HepG2 (cell line): ENCODE measurements at regions not wholly inside any gene's neighbourhood (a gene's known extent, or its start where the extent isn't known, plus 50 kb on each side); places are given as distances from the start of the nearest gene placed in this dataset.

Source experiments
- ATRX ChIP-seq: sonication (generic); formaldehyde crosslinking; IDR thresholded peaks from 2 replicates; pipeline ENCODE4 v1.4.0; 2020; ENCODE audit warnings: missing genetic modification reagents, borderline replicate concordance
- DPF2 ChIP-seq: sonication (generic); formaldehyde crosslinking; IDR thresholded peaks from 2 replicates; pipeline ENCODE4 v1.4.0; 2020; ENCODE audit warnings: mild to moderate bottlenecking, low read depth, missing genetic modification reagents, borderline replicate concordance
- FOSL2 ChIP-seq: sonication (generic); formaldehyde crosslinking; IDR thresholded peaks from 2 replicates; pipeline ENCODE4 v1.4.0; 2020; ENCODE audit warnings: missing genetic modification reagents
- GRHL1 ChIP-seq: sonication (generic); formaldehyde crosslinking; conservative IDR thresholded peaks from 2 replicates; pipeline ENCODE4 v1.8.0; 2022; ENCODE audit warnings: missing genetic modification reagents
- GTF3A ChIP-seq: sonication (generic); formaldehyde crosslinking; conservative IDR thresholded peaks from 2 replicates; pipeline ENCODE4 v1.4.0; 2020; ENCODE audit warnings: mild to moderate bottlenecking, missing genetic modification reagents
- MAFK ChIP-seq, 2 experiments: IDR thresholded peaks in 1 of 2; conservative IDR thresholded peaks in 1 of 2; 2 replicates each; pipeline ENCODE4 v1.6.1; 2011; ENCODE audit warnings: improper control_type of control experiment in 2 of 2, low read length in 2 of 2
- MATR3 ChIP-seq: sonication (generic); formaldehyde crosslinking; IDR thresholded peaks from 2 replicates; pipeline ENCODE4 v1.4.0; 2020; ENCODE audit warnings: missing genetic modification reagents
- MED13 ChIP-seq: sonication (generic); formaldehyde crosslinking; IDR thresholded peaks from 2 replicates; pipeline ENCODE4 v1.5.0; 2020; ENCODE audit warnings: missing genetic modification reagents
- NFAT5 ChIP-seq: sonication (generic); formaldehyde crosslinking; IDR thresholded peaks from 2 replicates; pipeline ENCODE4 v1.4.0; 2020; ENCODE audit warnings: missing genetic modification reagents
- PATZ1 ChIP-seq: sonication (generic); formaldehyde crosslinking; IDR thresholded peaks from 2 replicates; pipeline ENCODE4 v1.4.0; 2020; ENCODE audit warnings: missing genetic modification reagents
- RBFOX2 ChIP-seq: fragments of 200-400 bp; formaldehyde crosslinking; IDR thresholded peaks from 2 replicates; pipeline ENCODE4 v1.6.1; 2017; ENCODE audit warnings: low read depth, mild to moderate bottlenecking, low read length
- RFXANK ChIP-seq: IDR thresholded peaks from 2 replicates; pipeline ENCODE4 v1.6.1; 2016
- ZBTB7B ChIP-seq: sonication (generic); formaldehyde crosslinking; IDR thresholded peaks from 2 replicates; pipeline ENCODE4 v1.4.0; 2020; ENCODE audit warnings: missing genetic modification reagents
- ZNF33B ChIP-seq: sonication (generic); formaldehyde crosslinking; IDR thresholded peaks from 2 replicates; pipeline ENCODE4 v1.5.1; 2020; ENCODE audit warnings: mild to moderate bottlenecking, missing genetic modification reagents
- ZNF354B ChIP-seq: sonication (generic); formaldehyde crosslinking; IDR thresholded peaks from 2 replicates; pipeline ENCODE4 v1.8.0; 2022; ENCODE audit warnings: mild to moderate bottlenecking, missing genetic modification reagents
- ZNF616 ChIP-seq: sonication (generic); formaldehyde crosslinking; IDR thresholded peaks from 2 replicates; pipeline ENCODE4 v1.5.0; 2020; ENCODE audit warnings: low read depth, mild to moderate bottlenecking, missing genetic modification reagents
- TF ChIP-seq, protein P1 (sequence below): fragments of 450-650 bp; IDR thresholded peaks from 2 replicates; pipeline ENCODE4 v1.6.1; 2016

GRCh38 chr1:209398313-209398991 is 185.1 kb upstream of the CAMK1G start (continued):
- TF ChIP-seq GTF3A (CRISPR knock-in tag) (no peak), MAFK (conservative IDR thresholded peaks at IDR 0.05 in 1 of 2, IDR thresholded peaks at IDR 0.05 in 1 of 2; ENCODE audit: low read length in 2 of 2) (peak; percentile 70 to 76), ZNF354B (CRISPR knock-in tag) (no peak), ZNF33B (CRISPR knock-in tag) (no peak), ATRX (CRISPR knock-in tag) (no peak), GRHL1 (no peak), DPF2 (CRISPR knock-in tag) (no peak), NFAT5 (CRISPR knock-in tag) (no peak), ZNF616 (CRISPR knock-in tag) (no peak), ZBTB7B (CRISPR knock-in tag) (no peak), PATZ1 (no peak), MED13 (CRISPR knock-in tag) (no peak), RFXANK (CRISPR knock-in tag) (no peak), RBFOX2 (no peak), MATR3 (CRISPR knock-in tag) (no peak), FOSL2 (CRISPR knock-in tag) (0 out of 2 replicates have a peak, but pooled peaks have one; percentile 18)
- TF ChIP-seq, protein P1, sequence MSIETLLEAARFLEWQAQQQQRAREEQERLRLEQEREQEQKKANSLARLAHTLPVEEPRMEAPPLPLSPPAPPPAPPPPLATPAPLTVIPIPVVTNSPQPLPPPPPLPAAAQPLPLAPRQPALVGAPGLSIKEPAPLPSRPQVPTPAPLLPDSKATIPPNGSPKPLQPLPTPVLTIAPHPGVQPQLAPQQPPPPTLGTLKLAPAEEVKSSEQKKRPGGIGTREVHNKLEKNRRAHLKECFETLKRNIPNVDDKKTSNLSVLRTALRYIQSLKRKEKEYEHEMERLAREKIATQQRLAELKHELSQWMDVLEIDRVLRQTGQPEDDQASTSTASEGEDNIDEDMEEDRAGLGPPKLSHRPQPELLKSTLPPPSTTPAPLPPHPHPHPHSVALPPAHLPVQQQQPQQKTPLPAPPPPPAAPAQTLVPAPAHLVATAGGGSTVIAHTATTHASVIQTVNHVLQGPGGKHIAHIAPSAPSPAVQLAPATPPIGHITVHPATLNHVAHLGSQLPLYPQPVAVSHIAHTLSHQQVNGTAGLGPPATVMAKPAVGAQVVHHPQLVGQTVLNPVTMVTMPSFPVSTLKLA, result no peak
